Hematopoietic multipotent progenitor cell treated with erythropoietin and hydrocortisone succinate and interleukin-3 and kit ligand, for 8 days (in vitro differentiated cells): ENCODE measurements at regions not wholly inside any gene's neighbourhood (a gene's known extent, or its start where the extent isn't known, plus 50 kb on each side); places are given as distances from the start of the nearest gene placed in this dataset.

Experiments used
- DNase-seq: peaks from one replicate; pipeline ENCODE4 v3.0.0-alpha.2; 2015

DNA sequence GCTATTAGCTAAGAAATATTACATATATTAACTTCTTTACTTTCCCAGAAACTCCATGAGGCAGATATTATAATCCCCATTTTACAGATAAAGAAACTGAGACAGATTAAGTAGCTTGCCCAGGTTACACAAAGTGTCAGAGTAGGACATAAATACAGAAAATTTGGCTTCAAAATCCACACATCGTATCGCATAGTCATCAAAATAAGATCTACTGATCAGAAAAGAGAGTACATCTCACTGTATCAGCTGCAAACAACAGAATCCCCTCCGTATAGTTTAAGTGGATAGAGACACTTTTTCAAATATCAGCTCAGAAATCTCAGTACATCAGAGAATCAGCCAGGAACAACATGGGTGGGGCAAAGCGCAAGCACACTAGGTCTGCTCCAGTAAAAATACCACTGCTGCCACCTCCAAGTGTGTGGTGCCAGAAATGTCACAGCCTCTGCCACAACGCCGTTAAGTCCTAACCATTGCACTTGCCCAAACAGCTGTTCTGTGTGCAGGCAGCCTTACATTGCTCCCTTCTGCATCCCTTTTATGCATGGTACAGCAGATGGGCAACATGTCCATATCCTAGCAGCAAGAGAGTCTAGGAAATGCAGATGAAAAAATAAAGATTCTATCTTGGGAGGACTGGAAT lies 204.8 kb downstream of the KLF12 start:
- no peak for DNase-seq

DNA sequence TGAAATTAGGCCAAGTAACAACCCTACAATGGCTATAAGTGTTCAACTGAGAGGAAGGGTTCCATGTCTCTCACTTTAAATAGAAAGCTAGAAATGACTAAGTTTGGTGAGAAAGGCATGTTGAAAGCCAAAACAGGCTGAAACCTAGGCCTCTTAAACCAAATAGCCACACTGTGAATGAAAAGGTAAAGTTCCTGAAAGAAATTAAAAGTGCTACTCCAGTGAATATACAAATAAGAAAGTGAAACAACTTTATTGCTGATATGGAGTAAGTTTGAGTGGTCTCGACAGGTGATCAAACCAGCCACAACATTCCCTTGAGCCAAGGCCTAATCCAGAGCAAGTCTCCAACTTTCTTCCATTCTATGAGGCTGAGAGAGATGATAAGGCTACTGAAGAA lies 209.6 kb downstream of the KLF12 start:
- DNase-seq: no peak

DNA sequence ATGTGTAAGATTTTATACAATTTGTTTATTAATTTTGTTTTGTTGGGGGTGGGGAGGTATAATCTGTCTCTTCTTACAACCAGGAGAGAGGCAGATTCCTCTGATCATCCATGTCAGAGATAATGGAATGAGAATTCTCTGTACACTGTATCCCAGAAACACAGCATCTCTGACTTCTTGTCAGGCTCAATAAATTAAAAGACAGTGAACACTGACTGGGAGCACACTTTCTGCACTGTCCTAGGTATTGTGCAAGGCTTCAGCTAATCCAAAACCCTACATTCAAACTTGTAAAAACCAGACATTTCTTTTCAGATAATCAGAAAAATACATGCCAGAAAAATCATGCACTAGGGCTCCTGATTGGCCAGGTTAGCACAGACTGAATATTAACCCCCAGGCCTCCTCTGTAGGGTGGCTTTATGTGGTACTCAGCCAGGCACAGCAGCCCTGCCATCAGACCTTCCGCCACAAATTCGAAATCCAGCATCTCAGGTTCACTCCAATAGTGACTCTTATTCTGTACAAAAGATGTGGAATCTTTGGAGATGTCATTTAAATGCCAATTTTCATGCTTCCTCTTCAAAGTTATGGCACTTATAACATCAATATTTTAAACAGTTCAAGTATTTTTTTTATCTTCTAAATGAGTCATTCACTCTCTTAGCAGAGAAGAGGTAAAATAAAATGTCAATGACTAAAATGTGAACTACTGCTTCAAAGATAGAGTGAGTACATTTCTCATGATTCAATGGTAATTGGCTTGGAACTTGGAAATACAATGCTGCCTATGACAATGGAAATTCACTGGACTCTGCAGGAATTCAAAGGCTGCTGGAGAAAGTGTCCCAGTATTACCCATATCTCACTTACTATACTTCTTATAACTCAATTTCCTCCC lies 211.5 kb downstream of the KLF12 start:
- no peak for DNase-seq

DNA sequence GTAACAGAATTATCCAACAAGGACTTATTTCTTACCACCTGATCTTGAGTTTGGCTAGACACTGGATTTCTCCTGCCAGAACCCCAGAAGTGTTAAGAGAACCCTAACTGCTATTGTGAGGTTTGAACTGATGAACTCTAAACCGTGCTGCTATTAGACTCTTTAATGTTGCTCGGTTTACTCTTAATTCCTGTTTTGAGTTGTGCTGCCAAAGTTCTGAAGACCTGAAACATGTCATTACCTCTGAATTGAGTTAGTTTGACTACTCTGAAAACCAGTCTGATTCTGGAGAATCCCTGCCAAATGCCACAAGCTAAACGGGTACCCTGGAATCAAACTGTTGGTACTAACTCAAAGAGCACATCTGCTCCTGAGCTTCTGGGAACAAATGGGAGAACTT lies 215.5 kb downstream of the KLF12 start:
- no peak for DNase-seq

DNA sequence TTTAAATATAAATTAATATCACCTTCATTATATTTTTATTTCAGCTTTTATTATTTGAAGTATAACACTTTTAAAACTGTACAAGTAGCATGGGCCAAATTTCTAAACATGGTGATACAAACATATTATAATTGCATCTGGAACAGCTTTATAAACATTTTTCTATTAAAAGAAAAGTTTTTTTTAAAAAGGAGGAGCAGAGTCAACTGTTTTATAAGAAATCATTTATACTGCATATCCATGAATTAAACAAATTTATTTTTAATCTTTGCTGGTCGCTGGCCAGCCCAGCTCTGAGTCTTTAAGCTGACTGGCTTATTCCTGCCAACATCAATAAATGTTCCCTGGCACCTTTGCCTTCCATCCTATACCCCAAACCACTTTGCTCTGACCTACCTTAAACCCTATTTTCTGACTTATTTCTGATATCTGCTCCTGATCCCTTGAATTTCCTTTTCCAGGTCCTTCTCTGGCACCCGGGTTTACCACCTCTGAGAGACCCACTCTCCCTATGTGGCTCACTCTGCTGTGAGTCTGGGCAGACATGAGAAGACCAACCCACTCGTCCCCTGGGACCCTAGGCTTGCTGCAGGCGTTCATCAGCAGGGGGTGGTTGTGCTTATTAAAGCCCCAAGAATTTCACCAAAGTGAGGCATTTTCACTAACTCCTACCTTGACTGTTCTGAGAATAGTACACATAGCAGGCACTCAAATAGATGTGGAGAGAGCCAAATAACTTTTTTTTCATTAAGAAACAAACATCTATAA lies 220.3 kb downstream of the KLF12 start:
- no peak for DNase-seq

DNA sequence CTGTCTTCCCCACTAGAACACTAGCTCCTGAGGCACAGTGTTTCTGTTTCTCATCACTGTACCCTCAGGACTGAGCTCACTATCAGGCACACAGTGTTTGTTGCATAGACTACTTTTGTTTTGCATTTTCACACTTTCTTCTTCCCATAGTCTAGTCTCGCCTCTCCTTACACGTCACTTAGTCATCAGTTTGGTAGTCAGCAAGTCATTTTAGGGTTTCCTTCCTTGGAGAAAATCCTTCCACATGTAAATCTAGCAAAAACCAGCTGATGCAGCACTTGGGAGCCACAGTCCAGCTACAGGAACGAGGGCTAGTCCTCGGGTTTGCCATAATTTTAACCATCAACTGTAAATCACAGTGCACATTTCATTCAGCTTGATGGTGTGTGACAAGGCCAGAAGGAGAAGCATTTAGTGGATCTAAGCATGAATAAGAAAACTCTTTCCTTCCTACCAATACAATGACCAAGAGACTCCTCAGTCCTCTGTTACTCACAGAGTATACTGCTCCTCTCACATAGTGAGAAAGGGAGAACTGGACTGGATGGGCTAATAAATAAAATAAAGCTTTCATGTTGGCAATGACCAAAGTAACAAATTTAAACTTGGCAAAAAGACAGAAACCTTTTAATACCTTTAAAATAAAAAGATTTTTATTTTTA lies 221.0 kb downstream of the KLF12 start:
- DNase-seq: no peak

DNA sequence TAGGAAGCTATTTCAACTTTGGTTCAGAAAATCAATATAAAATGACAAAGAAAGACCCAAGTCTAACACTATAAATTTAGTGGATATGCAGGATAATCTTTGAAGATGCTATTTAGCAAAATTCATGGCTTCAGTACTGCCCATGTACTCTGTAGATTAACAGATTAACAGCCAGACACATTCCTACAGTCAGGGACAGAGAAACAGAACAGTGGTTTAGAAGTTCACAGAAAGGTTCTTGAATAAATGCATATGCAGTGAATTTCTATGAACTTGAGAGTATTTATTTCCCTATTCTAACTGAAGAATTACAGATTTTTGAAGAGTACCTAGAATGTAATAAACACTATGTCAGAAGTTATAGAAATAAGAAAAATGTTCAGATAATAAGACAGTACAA lies 222.8 kb downstream of the KLF12 start:
- no peak for DNase-seq

DNA sequence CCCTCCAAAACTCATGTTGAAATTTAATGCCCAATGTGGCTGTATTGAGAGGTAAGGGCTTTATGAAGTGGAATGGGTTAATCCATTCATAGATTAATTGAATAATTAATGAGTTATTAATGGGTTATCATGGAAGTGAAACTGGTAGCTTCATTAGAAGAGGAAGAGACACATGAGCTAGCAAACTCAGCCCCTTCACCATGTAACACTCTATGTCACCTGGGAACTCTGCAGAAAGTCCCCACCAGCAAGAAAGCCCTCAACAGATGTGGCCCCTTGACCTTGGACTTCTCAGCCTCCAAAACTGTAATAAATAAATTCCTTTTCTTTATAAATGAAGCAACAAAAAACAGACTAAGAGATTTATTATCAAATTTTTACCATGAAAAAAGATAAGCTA lies 223.5 kb downstream of the KLF12 start:
- no peak for DNase-seq

DNA sequence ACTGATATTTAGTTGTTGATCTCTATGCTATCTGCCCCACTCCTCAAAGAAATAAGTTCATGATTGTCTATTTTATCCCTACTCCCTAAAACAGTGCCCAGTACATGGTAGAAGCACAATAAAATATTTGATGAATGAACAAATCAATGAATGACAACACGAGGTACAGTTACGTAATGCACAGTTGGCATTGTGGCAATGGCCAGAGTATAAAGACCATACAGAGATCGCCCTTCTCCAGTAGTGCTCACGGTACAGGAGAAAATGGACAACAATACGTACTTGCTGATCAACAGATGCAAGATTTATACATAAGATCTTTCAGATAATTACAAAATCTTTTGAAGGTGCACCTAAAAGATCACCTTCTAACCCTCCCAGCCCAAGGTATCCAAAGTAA lies 225.4 kb downstream of the KLF12 start:
- no peak for DNase-seq

DNA sequence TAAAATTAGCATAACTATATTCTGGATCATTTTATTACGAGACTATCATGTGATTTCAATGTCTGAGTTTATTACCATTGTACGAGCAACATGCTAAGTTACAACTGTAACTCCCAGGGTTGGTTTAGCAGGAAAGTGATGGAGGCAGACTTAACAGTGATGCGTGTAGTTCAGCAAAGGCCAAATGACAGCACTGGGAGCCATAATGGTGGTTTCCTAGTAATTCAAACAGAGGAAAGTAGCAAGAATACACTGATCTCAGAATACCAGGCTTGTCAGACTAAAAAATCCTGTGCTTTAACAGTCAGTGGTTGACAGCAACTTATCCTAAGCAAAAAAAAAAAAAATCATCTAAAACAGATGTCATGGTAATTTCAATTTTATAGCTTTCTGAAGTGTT lies 229.6 kb downstream of the KLF12 start:
- no peak for DNase-seq

DNA sequence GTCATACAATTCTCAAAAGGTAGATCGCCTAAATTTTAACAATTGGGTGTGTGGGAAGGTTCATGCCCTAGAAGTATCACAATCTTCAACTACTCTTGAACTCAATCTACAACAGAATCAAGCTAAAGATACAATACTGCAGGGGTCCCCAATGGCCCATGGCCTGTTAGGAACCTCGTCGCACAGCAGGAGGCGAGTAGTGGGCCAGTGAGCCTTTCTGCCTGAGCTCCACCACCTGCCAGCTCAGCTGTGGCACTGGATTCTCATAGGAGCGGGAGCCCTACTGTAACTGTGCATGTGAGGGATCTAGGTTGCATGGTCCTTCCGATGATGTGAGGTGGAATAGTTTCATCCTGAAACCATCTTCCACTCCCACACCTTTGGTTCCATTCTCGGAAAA lies 230.6 kb downstream of the KLF12 start:
- no peak for DNase-seq

DNA sequence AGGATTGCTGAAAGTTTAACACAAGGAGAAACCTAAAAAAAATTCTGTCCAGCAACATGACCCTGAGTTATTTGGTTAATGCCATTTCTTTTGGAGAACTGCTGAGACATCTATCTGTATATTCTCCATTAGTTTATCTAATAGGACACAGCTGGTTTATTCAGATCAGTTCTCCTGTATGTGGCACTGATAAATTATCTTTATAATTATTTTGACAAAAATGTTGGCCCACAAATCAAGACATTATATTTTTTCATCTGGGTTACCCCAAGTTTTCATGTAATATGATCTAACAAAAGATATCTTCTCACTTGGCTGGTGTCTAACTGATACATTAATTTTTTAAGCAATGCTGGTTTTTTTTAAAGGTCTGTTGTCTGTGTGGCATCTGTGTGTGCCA lies 231.4 kb downstream of the KLF12 start:
- DNase-seq: no peak

DNA sequence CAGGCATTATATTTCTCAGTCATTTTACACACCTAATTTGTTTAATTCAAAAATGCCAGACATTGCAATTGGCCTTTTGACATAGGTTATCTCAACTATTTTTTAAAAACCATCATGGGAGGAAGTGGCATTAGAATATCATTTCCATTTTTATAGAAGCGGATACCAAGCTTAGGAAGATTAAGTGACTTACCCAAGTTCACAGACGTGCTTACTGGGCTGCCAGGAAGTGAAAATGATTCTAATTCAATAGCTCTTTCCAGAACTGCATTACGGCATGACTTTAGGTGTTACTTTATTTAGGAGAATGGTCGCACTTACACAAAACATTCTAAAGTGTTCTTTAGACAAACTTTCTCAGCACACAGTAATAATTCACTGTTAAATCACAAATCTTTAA lies 231.9 kb downstream of the KLF12 start:
- no peak for DNase-seq

DNA sequence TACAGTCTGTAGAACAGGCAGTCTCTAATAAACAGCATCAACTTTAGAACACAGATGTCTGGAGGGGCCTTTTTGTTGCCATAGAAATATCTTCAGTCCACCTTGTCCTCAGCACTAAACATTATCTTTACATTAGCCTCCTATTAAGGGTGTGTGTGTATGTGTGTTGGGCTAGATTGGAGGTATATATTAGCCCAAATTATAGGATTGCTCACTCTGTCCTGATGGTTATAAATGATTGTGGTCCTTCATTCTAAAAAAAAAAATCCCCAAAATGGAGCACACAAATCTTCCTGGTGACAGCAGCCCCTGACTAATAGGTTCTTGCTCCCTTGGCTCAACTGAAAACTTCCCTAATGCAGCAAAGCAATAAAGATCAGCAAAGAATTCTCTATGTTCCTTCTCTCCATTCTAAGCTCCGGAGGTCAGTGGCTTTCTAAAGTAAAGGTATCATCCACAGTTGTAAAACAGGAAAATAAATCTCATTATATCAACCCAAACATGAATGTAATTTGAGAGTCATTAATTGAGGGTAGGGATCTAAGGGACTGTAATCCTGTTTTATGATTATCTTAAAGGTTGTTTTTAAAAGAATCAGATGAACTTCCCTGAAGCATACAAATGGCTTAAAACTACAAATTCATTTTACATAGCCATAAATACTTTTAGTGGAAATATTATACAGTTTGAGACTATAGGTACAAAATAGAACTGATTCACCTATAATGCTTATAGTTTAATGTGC lies 232.7 kb downstream of the KLF12 start:
- no peak for DNase-seq

DNA sequence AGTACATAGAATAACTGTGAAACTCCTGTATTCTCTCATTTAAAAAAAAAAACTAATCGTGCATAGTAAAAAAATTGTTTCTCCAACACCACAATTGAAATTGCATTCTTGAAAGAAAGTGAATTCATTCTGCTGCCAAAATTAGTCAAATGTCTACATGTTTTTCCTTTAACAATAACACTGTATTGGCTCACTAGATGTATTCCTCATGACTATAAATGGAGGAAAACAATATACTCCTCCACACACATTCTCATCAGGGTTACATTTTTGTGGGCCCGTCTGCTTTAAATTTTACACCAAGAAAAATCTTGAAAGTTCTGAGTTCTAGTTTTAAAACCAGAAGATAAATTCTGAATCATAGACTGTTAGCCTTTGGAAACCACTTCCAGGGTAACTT lies 233.6 kb downstream of the KLF12 start:
- DNase-seq: no peak

DNA sequence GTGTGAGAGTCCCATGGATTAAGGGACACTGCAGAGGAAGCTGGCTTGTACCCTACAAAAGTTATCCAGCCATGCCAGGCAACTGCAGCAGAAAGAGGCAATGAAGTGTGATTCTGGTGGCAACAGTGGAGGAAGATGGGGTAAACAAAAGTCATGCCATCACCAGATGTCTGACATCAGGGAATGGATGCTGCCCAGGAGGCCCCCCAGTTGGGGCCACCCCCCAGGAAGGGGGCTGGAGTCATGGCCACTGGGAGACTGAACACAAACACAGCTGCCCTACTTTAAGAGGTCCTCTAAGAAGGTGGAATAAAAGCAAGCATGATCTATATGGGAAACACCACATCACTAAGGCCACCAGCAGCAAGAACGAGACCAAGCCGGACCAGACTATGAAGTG lies 235.3 kb downstream of the KLF12 start:
- DNase-seq: no peak

DNA sequence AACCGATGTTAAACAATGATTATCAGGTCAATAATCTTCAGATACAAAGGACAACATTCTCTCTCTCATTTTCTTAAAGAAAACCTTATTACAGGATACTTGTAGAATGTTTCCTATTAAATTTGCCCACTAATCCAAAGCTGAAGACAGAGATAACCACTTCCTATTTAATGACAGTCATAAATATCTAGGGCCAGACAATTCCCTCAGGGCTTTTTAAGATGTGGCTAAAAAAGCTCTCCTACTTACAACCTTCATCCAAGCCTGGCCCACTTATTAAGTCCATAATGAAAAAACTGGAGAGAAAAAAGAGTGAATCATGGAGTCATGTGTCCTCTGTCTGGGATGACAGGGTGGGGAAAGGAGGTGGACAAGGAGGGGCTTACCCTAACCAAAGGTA lies 235.9 kb downstream of the KLF12 start:
- DNase-seq: no peak

DNA sequence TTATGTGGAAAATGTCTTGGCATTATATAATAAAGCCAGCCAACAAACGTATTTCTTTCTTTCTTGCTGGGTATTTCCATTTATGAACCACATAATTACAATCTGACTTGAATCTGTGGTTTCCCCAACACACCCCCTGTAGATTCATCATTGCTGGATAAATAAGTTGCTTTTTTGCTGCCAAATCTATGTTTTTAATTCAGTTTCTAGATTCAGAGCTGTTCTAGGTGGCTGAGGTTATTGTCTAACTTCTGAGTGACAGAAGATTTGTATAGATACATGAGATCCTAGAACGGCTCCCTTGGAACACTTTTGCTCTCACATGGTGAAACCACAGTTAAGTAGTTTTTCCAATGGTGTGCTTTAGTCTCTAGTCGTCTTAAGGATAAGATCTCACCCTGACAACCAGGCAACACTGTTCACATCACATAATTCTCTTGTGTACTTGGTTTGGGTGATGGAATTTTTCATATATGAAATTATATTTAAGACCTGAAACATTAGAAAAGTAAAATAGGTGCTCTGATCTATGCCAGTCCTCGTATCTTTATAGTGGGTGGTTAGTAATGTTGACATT lies 239.1 kb downstream of the KLF12 start:
- no peak for DNase-seq

DNA sequence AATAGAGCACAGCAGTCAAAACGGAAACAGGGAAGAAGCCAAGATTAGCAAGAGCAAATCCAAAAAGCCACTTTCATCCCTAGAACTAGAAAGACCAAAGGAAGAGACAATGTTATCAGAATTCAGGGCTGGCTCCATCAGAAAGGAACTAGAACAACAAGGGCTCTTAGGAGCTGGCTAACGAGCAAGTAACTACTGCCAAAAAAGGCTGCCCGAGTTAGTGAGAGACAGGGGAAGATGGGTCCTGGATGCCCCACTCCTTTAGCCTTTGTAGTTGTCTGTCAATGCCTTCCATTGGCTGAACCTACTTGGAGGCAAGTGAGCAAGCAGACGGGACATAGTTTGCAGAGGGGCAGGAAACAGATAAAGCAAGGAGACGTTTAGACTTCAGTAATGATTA lies 240.4 kb downstream of the KLF12 start:
- no peak for DNase-seq

DNA sequence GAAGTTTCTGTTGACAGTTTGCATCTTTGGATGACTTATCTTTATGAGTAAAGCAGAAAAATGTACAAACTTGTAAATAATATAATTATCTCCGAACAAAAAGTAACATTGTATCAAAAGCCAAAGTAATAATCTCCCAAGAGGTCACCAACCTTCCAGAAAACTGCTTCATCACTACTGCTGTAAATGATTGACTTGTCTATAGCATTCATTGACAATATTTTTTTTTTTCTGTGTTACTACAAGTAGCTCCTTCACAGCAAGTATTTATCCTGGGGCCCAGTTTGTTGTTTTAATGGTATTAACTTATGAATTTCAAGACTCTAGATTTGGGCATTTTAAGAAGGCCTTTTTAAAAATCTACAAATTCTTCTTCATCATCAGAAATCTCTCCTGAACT lies 242.4 kb downstream of the KLF12 start:
- no peak for DNase-seq

DNA sequence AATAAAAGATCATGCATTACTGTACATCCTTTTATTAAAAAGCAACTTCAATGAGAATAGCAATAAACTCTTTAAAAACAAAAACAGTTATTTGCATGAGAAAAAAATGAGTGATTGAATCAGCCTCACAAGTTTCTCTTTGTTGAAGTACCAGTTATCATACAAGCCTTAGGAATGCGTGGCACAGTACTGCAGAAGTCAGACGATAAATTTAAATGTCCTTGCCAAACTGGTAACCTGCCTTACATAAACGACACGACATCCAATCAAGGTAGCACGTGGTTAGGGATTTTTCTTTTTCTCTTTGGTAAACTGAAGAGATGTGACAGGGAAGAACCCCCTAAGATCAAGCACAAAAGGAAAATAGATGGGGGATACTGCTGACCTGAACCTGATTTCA lies 251.0 kb downstream of the KLF12 start:
- no peak for DNase-seq

DNA sequence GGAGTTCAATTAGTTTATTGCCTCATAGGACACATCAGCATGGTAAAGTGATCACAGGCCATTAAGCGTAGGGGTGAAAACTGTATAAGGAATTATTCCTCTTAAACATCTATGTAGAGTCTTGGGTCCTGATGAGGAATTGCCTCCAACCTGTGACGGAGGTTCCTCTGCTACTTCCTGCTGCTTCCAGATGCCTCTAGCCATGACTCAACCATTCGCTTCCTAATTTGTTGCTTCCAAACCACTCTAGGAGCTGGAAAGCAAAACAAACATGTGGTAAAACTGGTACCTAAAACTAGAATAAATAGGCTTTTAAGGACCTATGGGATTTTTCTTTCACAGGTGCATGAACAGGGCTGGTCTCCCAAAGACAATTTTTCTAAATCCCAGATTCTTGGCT lies 253.8 kb downstream of the KLF12 start:
- no peak for DNase-seq
